Hepatocyte (in vitro differentiated cells): ENCODE measurements at regions not wholly inside any gene's neighbourhood (a gene's known extent, or its start where the extent isn't known, plus 50 kb on each side); places are given as distances from the start of the nearest gene placed in this dataset.

Source experiments
- EZH2 ChIP-seq: fragments of 200-600 bp; sonication (generic); IDR thresholded peaks from 2 replicates; pipeline ENCODE4 v1.6.1; 2016; ENCODE audit warnings: antibody characterized with exemption, mild to moderate bottlenecking, borderline replicate concordance
- TF ChIP-seq, protein P1 (sequence below): fragments of 200-600 bp; sonication (generic); IDR thresholded peaks from 2 replicates; pipeline ENCODE4 v1.5.1; 2016; ENCODE audit warnings: antibody characterized with exemption, mild to moderate bottlenecking; ENCODE audit not compliant: poor library complexity

DNA sequence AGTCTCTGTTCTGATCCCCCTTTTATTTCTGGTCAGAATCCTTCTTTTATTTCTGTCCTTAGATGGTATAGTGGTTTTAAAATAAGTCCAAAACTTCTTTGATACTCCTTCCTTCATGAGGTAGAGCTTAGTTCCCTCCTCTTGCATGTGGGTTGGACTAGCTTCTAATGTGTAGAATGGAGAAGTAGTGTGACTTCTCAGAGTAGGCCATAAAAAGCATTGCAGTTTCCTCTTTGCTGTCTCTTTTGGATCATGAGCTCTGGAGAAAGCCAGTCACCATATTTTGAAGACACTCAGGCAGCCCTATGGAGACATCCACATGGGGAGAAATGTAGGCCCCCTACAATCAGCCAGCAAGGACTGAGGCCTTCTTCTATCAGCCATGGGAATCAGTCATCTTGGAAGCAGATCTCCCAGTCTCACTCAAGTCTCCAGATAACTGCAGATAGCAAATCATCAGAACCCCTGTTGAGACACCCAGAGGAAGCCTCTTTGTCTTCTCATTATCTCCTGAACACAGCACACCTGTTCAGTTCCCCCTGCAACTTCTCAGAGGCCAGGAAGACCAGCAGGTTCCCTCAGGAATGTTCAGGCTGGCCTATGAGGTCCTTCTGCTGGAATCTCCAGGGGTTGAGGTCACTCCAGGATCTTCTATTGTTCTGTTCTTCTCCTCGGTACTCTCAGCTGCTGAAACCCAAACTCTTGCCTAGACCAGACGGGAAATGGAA lies 511.9 kb upstream of the ZMIZ1 start:
- TF ChIP-seq, protein P1, sequence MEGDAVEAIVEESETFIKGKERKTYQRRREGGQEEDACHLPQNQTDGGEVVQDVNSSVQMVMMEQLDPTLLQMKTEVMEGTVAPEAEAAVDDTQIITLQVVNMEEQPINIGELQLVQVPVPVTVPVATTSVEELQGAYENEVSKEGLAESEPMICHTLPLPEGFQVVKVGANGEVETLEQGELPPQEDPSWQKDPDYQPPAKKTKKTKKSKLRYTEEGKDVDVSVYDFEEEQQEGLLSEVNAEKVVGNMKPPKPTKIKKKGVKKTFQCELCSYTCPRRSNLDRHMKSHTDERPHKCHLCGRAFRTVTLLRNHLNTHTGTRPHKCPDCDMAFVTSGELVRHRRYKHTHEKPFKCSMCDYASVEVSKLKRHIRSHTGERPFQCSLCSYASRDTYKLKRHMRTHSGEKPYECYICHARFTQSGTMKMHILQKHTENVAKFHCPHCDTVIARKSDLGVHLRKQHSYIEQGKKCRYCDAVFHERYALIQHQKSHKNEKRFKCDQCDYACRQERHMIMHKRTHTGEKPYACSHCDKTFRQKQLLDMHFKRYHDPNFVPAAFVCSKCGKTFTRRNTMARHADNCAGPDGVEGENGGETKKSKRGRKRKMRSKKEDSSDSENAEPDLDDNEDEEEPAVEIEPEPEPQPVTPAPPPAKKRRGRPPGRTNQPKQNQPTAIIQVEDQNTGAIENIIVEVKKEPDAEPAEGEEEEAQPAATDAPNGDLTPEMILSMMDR = no peak
- TF ChIP-seq EZH2 = no peak
